Fibroblast of lung (primary cell): ENCODE measurements at regions not wholly inside any gene's neighbourhood (a gene's known extent, or its start where the extent isn't known, plus 50 kb on each side); places are given as distances from the start of the nearest gene placed in this dataset.

ENCODE experiments used
- EZH2 ChIP-seq: IDR thresholded peaks from 2 replicates; pipeline ENCODE4 v1.5.1; 2012; ENCODE audit warnings: low read length, control low read depth, mild to moderate bottlenecking; ENCODE audit errors: missing control alignments
- TF ChIP-seq, protein P1 (sequence below), 2 donors: IDR thresholded peaks in 1 of 2; conservative IDR thresholded peaks in 1 of 2; 1 replicate in 1 of 2; 2 replicates in 1 of 2; pipeline ENCODE4 v1.5.1; 2011 to 2012; ENCODE audit warnings: low read length in 2 of 2, control low read depth in 1 of 2, inconsistent platforms in 1 of 2, low read depth in 1 of 2, mild to moderate bottlenecking in 1 of 2

DNA sequence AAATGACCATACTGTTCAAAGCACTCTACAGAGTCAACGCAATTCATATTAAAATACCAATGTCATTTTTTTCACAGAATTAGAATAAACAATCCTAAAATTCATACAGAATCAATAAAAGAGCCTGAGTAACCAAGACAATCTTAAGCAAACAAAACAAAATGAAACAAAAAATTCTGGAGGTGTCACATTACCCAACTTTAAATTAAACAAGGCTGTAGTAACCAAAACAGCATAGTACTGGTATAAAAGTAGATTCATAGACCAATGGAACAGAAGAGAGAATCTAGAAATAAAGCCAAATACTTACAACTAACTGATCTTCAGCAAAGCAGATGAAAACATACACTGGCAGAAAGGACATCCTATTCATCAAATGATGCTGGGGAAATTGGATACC lies 346.9 kb upstream of the JAG1 start:
- TF ChIP-seq, protein P1, sequence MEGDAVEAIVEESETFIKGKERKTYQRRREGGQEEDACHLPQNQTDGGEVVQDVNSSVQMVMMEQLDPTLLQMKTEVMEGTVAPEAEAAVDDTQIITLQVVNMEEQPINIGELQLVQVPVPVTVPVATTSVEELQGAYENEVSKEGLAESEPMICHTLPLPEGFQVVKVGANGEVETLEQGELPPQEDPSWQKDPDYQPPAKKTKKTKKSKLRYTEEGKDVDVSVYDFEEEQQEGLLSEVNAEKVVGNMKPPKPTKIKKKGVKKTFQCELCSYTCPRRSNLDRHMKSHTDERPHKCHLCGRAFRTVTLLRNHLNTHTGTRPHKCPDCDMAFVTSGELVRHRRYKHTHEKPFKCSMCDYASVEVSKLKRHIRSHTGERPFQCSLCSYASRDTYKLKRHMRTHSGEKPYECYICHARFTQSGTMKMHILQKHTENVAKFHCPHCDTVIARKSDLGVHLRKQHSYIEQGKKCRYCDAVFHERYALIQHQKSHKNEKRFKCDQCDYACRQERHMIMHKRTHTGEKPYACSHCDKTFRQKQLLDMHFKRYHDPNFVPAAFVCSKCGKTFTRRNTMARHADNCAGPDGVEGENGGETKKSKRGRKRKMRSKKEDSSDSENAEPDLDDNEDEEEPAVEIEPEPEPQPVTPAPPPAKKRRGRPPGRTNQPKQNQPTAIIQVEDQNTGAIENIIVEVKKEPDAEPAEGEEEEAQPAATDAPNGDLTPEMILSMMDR (conservative IDR thresholded peaks at IDR 0.05 in 1 of 2, IDR thresholded peaks at IDR 0.05 in 1 of 2; ENCODE audit: low read depth in 1 of 2, low read length in 2 of 2) = no peak
- TF ChIP-seq EZH2 = no peak
